Coronary artery (tissue), 2 donors: ENCODE measurements at regions not wholly inside any gene's neighbourhood (a gene's known extent, or its start where the extent isn't known, plus 50 kb on each side); places are given as distances from the start of the nearest gene placed in this dataset.

Experiments used
- DNase-seq: peaks from one replicate; pipeline ENCODE4 v3.0.0-alpha.2; 2017; ENCODE audit warnings: low spot score
- H3K27ac ChIP-seq, 2 donors: fragments of 200-600 bp; sonication (generic); one replicate each; pipeline ENCODE4 v1.5.1; 2016 to 2019
- H3K4me3 ChIP-seq: fragments of 200-600 bp; sonication (generic); 2 replicates; pipeline ENCODE4 v1.5.1; 2016; ENCODE audit warnings: mild to moderate bottlenecking, moderate library complexity
- CTCF ChIP-seq: fragments of 200-600 bp; sonication (generic); IDR thresholded peaks from one replicate; pipeline ENCODE4 v1.5.1; 2019; ENCODE audit warnings: antibody characterized with exemption

- DNase-seq, result no peak
- H3K4me3 ChIP-seq, result no peak overlapping the region
- TF ChIP-seq CTCF, result no peak
- no peak overlapping the region for H3K27ac ChIP-seq
These were observed 254.6 kb upstream of the PRDM1 start for GRCh38 chr6:105831311-105832097.

GRCh38 chr6:105825210-105825609 lies 260.9 kb upstream of the PRDM1 start:
- no peak for TF ChIP-seq CTCF
- no peak for DNase-seq
- H3K27ac ChIP-seq, result no peak overlapping the region
- H3K4me3 ChIP-seq, result no peak overlapping the region

- no peak for DNase-seq
- Histone ChIP-seq H3K27ac (no peak overlapping the region), H3K4me3 (no peak overlapping the region)
- TF ChIP-seq CTCF, result no peak
These were observed 261.4 kb upstream of the PRDM1 start for GRCh38 chr6:105824732-105825131.

- no peak for DNase-seq
- Histone ChIP-seq H3K4me3 (no peak overlapping the region), H3K27ac (no peak overlapping the region)
- no peak for TF ChIP-seq CTCF
These were observed 264.4 kb upstream of the PRDM1 start for GRCh38 chr6:105821777-105822176.

- Histone ChIP-seq H3K27ac (no peak overlapping the region), H3K4me3 (no peak overlapping the region)
- DNase-seq, result no peak
- TF ChIP-seq CTCF, result no peak
These were observed 265.1 kb upstream of the PRDM1 start for GRCh38 chr6:105821027-105821426.

GRCh38 chr6:105819745-105820144 lies 266.4 kb upstream of the PRDM1 start:
- H3K27ac ChIP-seq, result no peak overlapping the region
- no peak for DNase-seq
- H3K4me3 ChIP-seq, result no peak overlapping the region
- TF ChIP-seq CTCF, result no peak

- no peak for TF ChIP-seq CTCF
- no peak for DNase-seq
- H3K27ac ChIP-seq, result no peak overlapping the region
- H3K4me3 ChIP-seq, result no peak overlapping the region
These were observed 267.6 kb upstream of the PRDM1 start for GRCh38 chr6:105818505-105818904.
